Endothelial cell of umbilical vein (primary cell): ENCODE measurements at regions not wholly inside any gene's neighbourhood (a gene's known extent, or its start where the extent isn't known, plus 50 kb on each side); places are given as distances from the start of the nearest gene placed in this dataset.

Experiments used
- BruUV-seq: library from RNA; stranded (reverse); fragments of 400-500 nt; replicated peaks from 2 replicates; lab custom pipeline; 2021; lab: Mats Ljungman, UMichigan
- CTCF ChIA-PET: fragments of 300-600, 350-600 bp; sonication (Branson Sonifier 250); formaldehyde crosslinking; loops from one replicate; lab custom pipeline; 2021; ENCODE audit warnings: antibody characterized with exemption, inconsistent platforms; lab: Charles Lee
- POLR2A ChIA-PET: fragments of 300-600, 350-600 bp; sonication (Branson Sonifier 250); formaldehyde crosslinking; loops from one replicate; lab custom pipeline; 2021; ENCODE audit warnings: antibody characterized with exemption, inconsistent platforms; lab: Charles Lee
- DNase-seq: peaks from one replicate; pipeline ENCODE4 v3.0.0-alpha.2; 2011; ENCODE audit warnings: low read depth, low spot score
- FAIRE-seq: peaks from 2 replicates; lab custom pipeline; 2011; peaks lifted over from hg19 to GRCh38; lab: Jason Lieb, UNC
- H2AFZ ChIP-seq: 2 replicates; pipeline ENCODE4 v1.6.0; 2012; ENCODE audit warnings: low read depth, low read length, control low read depth, inconsistent platforms
- H3K27ac ChIP-seq: 2 replicates; pipeline ENCODE4 v1.5.1; 2011; ENCODE audit warnings: low read depth, mild to moderate bottlenecking, control low read depth, low read length, moderate library complexity; ENCODE audit not compliant: insufficient read depth
- H3K27me3 ChIP-seq, 2 experiments: 2 replicates each; pipeline versions ENCODE4 v1.6.0 to v1.6.1; 2011; ENCODE audit warnings: low read length in 2 of 2, mixed read lengths in 1 of 2; ENCODE audit not compliant: control insufficient read depth in 2 of 2, insufficient read depth in 2 of 2
- H3K36me3 ChIP-seq, 2 experiments: 2 replicates in 1 of 2; 3 replicates in 1 of 2; pipeline ENCODE4 v1.5.1; 2011; ENCODE audit warnings: low read length in 2 of 2, mild to moderate bottlenecking in 1 of 2, moderate library complexity in 1 of 2; ENCODE audit not compliant: control insufficient read depth in 2 of 2, insufficient read depth in 2 of 2; ENCODE audit errors: extremely low read depth in 1 of 2
- H3K4me1 ChIP-seq: 3 replicates; pipeline ENCODE4 v1.5.1; 2011; ENCODE audit warnings: mild to moderate bottlenecking, low read length; ENCODE audit not compliant: control insufficient read depth, insufficient read depth; ENCODE audit errors: extremely low read depth
- H3K4me2 ChIP-seq: 2 replicates; pipeline ENCODE4 v1.6.1; 2011; ENCODE audit warnings: low read length, control low read depth, mixed read lengths; ENCODE audit not compliant: insufficient read depth
- H3K4me3 ChIP-seq, 3 experiments: fragments of 200-600 bp in 1 of 3; sonication (generic), shearing (Covaris generic) in 1 of 3; replicated peaks in 1 of 3; 2 replicates each; pipeline ENCODE4 v1.5.1; 2011 to 2016; ENCODE audit warnings: control low read depth in 3 of 3, low read length in 3 of 3, mild to moderate bottlenecking in 2 of 3, inconsistent platforms in 1 of 3, low read depth in 1 of 3, moderate library complexity in 1 of 3; ENCODE audit not compliant: insufficient read depth in 1 of 3
- H3K79me2 ChIP-seq: 2 replicates; pipeline ENCODE4 v1.6.0; 2012; ENCODE audit warnings: low read length, inconsistent platforms; ENCODE audit not compliant: control insufficient read depth, insufficient read depth
- H3K9ac ChIP-seq: replicated peaks from 2 replicates; pipeline ENCODE3; 2011; ENCODE audit warnings: low read length, control low read depth; ENCODE audit not compliant: insufficient read depth; ENCODE audit errors: extremely low read depth
- H3K9me1 ChIP-seq: replicated peaks from 3 replicates; pipeline ENCODE4 v1.6.0; 2011; ENCODE audit warnings: mild to moderate bottlenecking, low read length; ENCODE audit not compliant: control insufficient read depth, insufficient read depth; ENCODE audit errors: extremely low read depth
- H3K9me3 ChIP-seq: replicated peaks from 2 replicates; pipeline ENCODE4 v1.5.1; 2012; ENCODE audit warnings: low read length, inconsistent platforms; ENCODE audit not compliant: control insufficient read depth, insufficient read depth
- H4K20me1 ChIP-seq: replicated peaks from 2 replicates; pipeline ENCODE3; 2011; ENCODE audit warnings: mild to moderate bottlenecking, low read length; ENCODE audit not compliant: control insufficient read depth, insufficient read depth; ENCODE audit errors: extremely low read depth
- CTCF ChIP-seq, 2 donors: IDR thresholded peaks; 1 replicate in 1 of 2; 2 replicates in 1 of 2; pipeline ENCODE4 v1.5.1; 2011; ENCODE audit warnings: low read length in 2 of 2, mild to moderate bottlenecking in 2 of 2, moderate library complexity in 2 of 2, control low read depth in 1 of 2, inconsistent platforms in 1 of 2, low read depth in 1 of 2; ENCODE audit not compliant: insufficient read depth in 1 of 2; ENCODE audit errors: extremely low read depth in 1 of 2
- EZH2 ChIP-seq: IDR thresholded peaks from 2 replicates; pipeline ENCODE4 v1.6.1; 2012; ENCODE audit warnings: borderline replicate concordance, low read depth, mild to moderate bottlenecking, moderate library complexity, low read length, inconsistent platforms; ENCODE audit not compliant: severe bottlenecking
- FOS ChIP-seq: IDR thresholded peaks from 2 replicates; pipeline ENCODE4 v1.6.1; 2011; ENCODE audit warnings: mild to moderate bottlenecking, low read length, moderate library complexity, borderline replicate concordance; ENCODE audit not compliant: insufficient read depth
- GATA2 ChIP-seq: IDR thresholded peaks from 2 replicates; pipeline ENCODE4 v1.7.0; 2011; ENCODE audit warnings: low read depth, mild to moderate bottlenecking, moderate library complexity, mixed read lengths, low read length; ENCODE audit not compliant: insufficient read length, insufficient read depth
- JUN ChIP-seq: IDR thresholded peaks from 2 replicates; pipeline ENCODE4 v1.6.1; 2011; ENCODE audit warnings: borderline replicate concordance, low read depth; ENCODE audit not compliant: insufficient read length, insufficient read depth
- MAX ChIP-seq: IDR thresholded peaks from 2 replicates; pipeline ENCODE4 v1.6.1; 2011; ENCODE audit not compliant: insufficient read depth, insufficient read length
- POLR2A ChIP-seq: IDR thresholded peaks from 2 replicates; pipeline ENCODE4 v1.6.1; 2012; ENCODE audit warnings: low read depth, mild to moderate bottlenecking, control low read depth, low read length
- dilution Hi-C: fragments of 300-500 bp; cut with MboI; formaldehyde crosslinking; loops from one replicate; pipeline ENCODE4 v1.15.0; 2019; ENCODE audit warnings: low sequenced_read_pairs; ENCODE audit not compliant: extremely low pct_ligation_motif_present
- intact Hi-C: fragments of 100-400 bp; cut with micrococcal nuclease; formaldehyde crosslinking; loops from one replicate; pipeline ENCODE4 v1.10.0; 2022

GRCh38 chr3:180528843-180529242 lies 73.1 kb upstream of the TTC14 start:
- BruUV-seq: no TSS peak
- no peaks in the 10 kb centered on the region for H3K36me3 ChIP-seq
- H3K27me3 ChIP-seq: no peaks in the 10 kb centered on the region
- no peak overlapping the region for H3K4me2 ChIP-seq
- H2AFZ ChIP-seq: no peak overlapping the region
- no peak overlapping the region for H3K27ac ChIP-seq
- POLR2A ChIA-PET: no interaction called here
- dilution Hi-C loops (no loop called here), intact Hi-C loops (no loop called here)
- DNase-seq (no peak), FAIRE-seq (no peak)
- no peak overlapping the region for H3K4me3 ChIP-seq
- no peaks in the 10 kb centered on the region for H3K79me2 ChIP-seq
- no peaks in the 10 kb centered on the region for H4K20me1 ChIP-seq
- no peak overlapping the region for H3K9ac ChIP-seq
- no peaks in the 10 kb centered on the region for H3K9me1 ChIP-seq
- CTCF ChIA-PET: no interaction called here
- H3K4me1 ChIP-seq: no peaks in the 10 kb centered on the region
- TF ChIP-seq EZH2 (no peak), CTCF (IDR thresholded peaks at IDR 0.05; ENCODE audit: extremely low read depth in 1 of 2, insufficient read depth in 1 of 2, low read depth in 1 of 2, low read length in 2 of 2) (no peak), FOS (no peak), POLR2A (no peak), GATA2 (no peak)
- no peaks in the 10 kb centered on the region for H3K9me3 ChIP-seq

GRCh38 chr3:180529778-180530177 lies 72.2 kb upstream of the TTC14 start:
- Histone ChIP-seq H3K79me2 (no peaks in the 10 kb centered on the region), H3K9ac (no peak overlapping the region), H3K9me1 (no peaks in the 10 kb centered on the region), H2AFZ (no peak overlapping the region), H3K27ac (no peak overlapping the region), H3K4me2 (no peak overlapping the region), H3K36me3 (no peaks in the 10 kb centered on the region), H3K4me3 (no peak overlapping the region), H3K27me3 (no peaks in the 10 kb centered on the region), H3K4me1 (no peaks in the 10 kb centered on the region), H4K20me1 (no peaks in the 10 kb centered on the region), H3K9me3 (no peaks in the 10 kb centered on the region)
- intact Hi-C loops (no loop called here), dilution Hi-C loops (no loop called here)
- POLR2A ChIA-PET: no interaction called here
- CTCF ChIA-PET: no interaction called here
- FAIRE-seq (no peak), DNase-seq (no peak)
- no peak for TF ChIP-seq JUN
- TF ChIP-seq EZH2: no peak
- TF ChIP-seq FOS: no peak
- no peak for TF ChIP-seq MAX
- TF ChIP-seq CTCF (IDR thresholded peaks at IDR 0.05; ENCODE audit: extremely low read depth in 1 of 2, insufficient read depth in 1 of 2, low read depth in 1 of 2, low read length in 2 of 2): no peak
- no TSS peak for BruUV-seq
